OCI-LY3 (cell line): ENCODE measurements at regions not wholly inside any gene's neighbourhood (a gene's known extent, or its start where the extent isn't known, plus 50 kb on each side); places are given as distances from the start of the nearest gene placed in this dataset.

Source experiments
- CTCF ChIP-seq: fragments of 200-600, 300-600 bp; sonication (generic); IDR thresholded peaks from 2 replicates; pipeline ENCODE4 v1.5.1; 2014; ENCODE audit warnings: antibody characterized with exemption, low read length, low read depth
- EZH2phosphoT487 ChIP-seq: fragments of 200-600 bp; shearing (Covaris generic); IDR thresholded peaks from 2 replicates; pipeline ENCODE4 v1.6.1; 2018; ENCODE audit warnings: antibody characterized with exemption, mixed run types, low read depth

GRCh38 chr3:184479426-184480126, 82.0 kb upstream of the EPHB3 start:
- TF ChIP-seq CTCF (no peak), EZH2phosphoT487 (no peak)
